Adrenal gland (tissue), 9 donors: ENCODE measurements at regions not wholly inside any gene's neighbourhood (a gene's known extent, or its start where the extent isn't known, plus 50 kb on each side); places are given as distances from the start of the nearest gene placed in this dataset.

Experiments used
- DNase-seq, 7 donors: peaks; one replicate each; pipeline ENCODE4 v3.0.0-alpha.2; 2019 to 2020
- H3K27ac ChIP-seq, 5 donors: fragments of 200-600 bp; sonication (generic) in 4 of 5; 1 replicate in 3 of 5; 2 replicates in 2 of 5; pipeline versions ENCODE4 v1.5.1 to v1.8.0; 2016 to 2020; ENCODE audit warnings: mild to moderate bottlenecking in 1 of 5
- H3K27me3 ChIP-seq: fragments of 200-600 bp; 2 replicates; pipeline ENCODE4 v1.8.0; 2021
- H3K36me3 ChIP-seq, 2 donors: fragments of 200-600 bp; replicated peaks in 1 of 2; 1 replicate in 1 of 2; 2 replicates in 1 of 2; pipeline versions ENCODE4 v1.5.1 to v1.8.0; 2018 to 2022
- H3K4me1 ChIP-seq, 2 donors: fragments of 200-600 bp; replicated peaks in 1 of 2; 1 replicate in 1 of 2; 2 replicates in 1 of 2; pipeline versions ENCODE4 v1.5.1 to v1.8.0; 2018 to 2021
- H3K4me3 ChIP-seq, 4 donors: fragments of 200-600 bp; sonication (generic) in 3 of 4; one replicate each; pipeline ENCODE4 v1.5.1; 2016 to 2018
- H3K9me3 ChIP-seq, 3 donors: fragments of 200-600 bp; sonication (generic) in 1 of 3; replicated peaks in 1 of 3; 1 replicate in 2 of 3; 2 replicates in 1 of 3; pipeline versions ENCODE4 v1.5.1 to v1.8.0; 2016 to 2021
- POLR2A ChIP-seq, 2 donors: fragments of 450-650 bp; IDR thresholded peaks; one replicate each; pipeline ENCODE4 v1.6.1; 2017; ENCODE audit warnings: antibody characterized with exemption in 2 of 2, mild to moderate bottlenecking in 2 of 2, moderate library complexity in 1 of 2
- WGBS, 4 donors: extraction: QIAGEN DNeasy Blood & Tissue Kit in 2 of 4; methylation state at CpG; one replicate each; pipeline versions ENCODE4 v1.1.5 to v1.1.7; 2013 to 2017; 5-methylcytosine and 5-hydroxymethylcytosine counted together
- intact Hi-C, 2 donors: fragments of 100-400 bp; cut with DNase I; formaldehyde crosslinking; loops; one replicate each; pipeline versions ENCODE4 v1.14.1 to v1.15.0; 2022 to 2023
- TF ChIP-seq, protein P1 (sequence below), 6 experiments: fragments of 450-650 bp in 4 of 6; fragments of 200-600 bp in 2 of 6; sonication (generic) in 1 of 6; IDR thresholded peaks; 1 replicate in 5 of 6; 2 replicates in 1 of 6; pipeline versions ENCODE4 v1.5.1 to v1.8.0; 2016 to 2021; ENCODE audit warnings: antibody characterized with exemption in 6 of 6, mild to moderate bottlenecking in 2 of 6, moderate library complexity in 1 of 6
- donor health status: healthy with polysubstance abuse.
- donor health status: Bipolar disorder and iron deficiency.
- donor health status: DM: yes; HTN: yes; CAD: no.
- donor health status: DM: no; HTN: no; CAD: no.
- donor health status: DM: no; HTN: no; CAD: no.

DNA sequence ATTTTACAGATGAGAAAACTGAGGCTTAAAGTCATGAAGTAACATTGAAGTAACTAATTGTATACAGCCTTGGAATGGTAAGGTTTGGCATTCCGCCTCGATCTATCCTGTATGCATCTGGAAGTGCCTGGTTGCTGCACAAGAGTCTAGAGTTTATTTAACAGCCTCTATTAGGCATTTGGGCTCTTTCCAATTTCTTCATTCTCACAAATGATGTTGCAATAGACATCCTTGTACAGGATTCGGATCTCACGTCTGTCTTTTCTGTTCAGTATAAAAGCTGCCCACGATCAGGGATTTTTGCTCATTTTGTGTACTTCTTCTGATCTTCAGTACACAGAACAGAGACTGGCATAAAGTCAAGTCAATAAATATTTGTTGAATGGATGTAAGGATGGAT lies 100.5 kb downstream of the AIPL1 start:
- no peaks in the 10 kb centered on the region for H3K36me3 ChIP-seq
- H3K4me1 ChIP-seq: no peaks in the 10 kb centered on the region
- 65 to 71% (median 66%) methylated on average over 5 of the region's 5 CpGs for WGBS, 4 donors
- H3K27ac ChIP-seq: no peak overlapping the region
- no peaks in the 10 kb centered on the region for H3K27me3 ChIP-seq
- no peaks in the 10 kb centered on the region for H3K9me3 ChIP-seq
- DNase-seq: no peak
- no peak for TF ChIP-seq POLR2A (IDR thresholded peaks at IDR 0.05)
- intact Hi-C loops: no loop called here
- H3K4me3 ChIP-seq: no peak overlapping the region

DNA sequence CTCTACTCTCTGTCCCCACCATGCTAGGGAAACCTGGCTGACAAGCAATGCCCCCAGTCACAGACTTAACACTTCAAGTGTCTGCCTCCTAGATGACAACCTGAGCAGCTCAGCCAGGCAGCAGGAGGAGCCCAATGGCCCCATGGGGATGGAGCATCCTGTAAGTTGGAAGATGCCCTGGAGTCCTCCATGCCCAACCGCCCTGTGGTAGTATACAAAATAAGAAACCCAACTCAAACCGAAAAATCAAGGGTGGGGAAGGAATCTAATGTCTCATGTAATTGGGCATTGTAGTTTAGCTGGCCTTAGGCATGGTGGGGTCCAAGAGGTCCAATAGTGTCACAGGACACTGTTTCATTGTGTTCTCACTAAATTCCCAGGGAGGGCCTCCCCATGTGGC lies 104.0 kb downstream of the AIPL1 start:
- H3K4me3 ChIP-seq: no peak overlapping the region
- H3K9me3 ChIP-seq: no peaks in the 10 kb centered on the region
- no peak for TF ChIP-seq POLR2A (IDR thresholded peaks at IDR 0.05)
- TF ChIP-seq, protein P1, sequence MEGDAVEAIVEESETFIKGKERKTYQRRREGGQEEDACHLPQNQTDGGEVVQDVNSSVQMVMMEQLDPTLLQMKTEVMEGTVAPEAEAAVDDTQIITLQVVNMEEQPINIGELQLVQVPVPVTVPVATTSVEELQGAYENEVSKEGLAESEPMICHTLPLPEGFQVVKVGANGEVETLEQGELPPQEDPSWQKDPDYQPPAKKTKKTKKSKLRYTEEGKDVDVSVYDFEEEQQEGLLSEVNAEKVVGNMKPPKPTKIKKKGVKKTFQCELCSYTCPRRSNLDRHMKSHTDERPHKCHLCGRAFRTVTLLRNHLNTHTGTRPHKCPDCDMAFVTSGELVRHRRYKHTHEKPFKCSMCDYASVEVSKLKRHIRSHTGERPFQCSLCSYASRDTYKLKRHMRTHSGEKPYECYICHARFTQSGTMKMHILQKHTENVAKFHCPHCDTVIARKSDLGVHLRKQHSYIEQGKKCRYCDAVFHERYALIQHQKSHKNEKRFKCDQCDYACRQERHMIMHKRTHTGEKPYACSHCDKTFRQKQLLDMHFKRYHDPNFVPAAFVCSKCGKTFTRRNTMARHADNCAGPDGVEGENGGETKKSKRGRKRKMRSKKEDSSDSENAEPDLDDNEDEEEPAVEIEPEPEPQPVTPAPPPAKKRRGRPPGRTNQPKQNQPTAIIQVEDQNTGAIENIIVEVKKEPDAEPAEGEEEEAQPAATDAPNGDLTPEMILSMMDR (IDR thresholded peaks at IDR 0.05): no peak
- no peak for DNase-seq
- intact Hi-C loops: no loop called here
- no peaks in the 10 kb centered on the region for H3K36me3 ChIP-seq
- H3K27ac ChIP-seq: no peak overlapping the region
- H3K4me1 ChIP-seq: no peaks in the 10 kb centered on the region
- WGBS, 4 donors: 68 to 89% (median 82%) methylated on average over 2 of the region's 2 CpGs
- no peaks in the 10 kb centered on the region for H3K27me3 ChIP-seq

DNA sequence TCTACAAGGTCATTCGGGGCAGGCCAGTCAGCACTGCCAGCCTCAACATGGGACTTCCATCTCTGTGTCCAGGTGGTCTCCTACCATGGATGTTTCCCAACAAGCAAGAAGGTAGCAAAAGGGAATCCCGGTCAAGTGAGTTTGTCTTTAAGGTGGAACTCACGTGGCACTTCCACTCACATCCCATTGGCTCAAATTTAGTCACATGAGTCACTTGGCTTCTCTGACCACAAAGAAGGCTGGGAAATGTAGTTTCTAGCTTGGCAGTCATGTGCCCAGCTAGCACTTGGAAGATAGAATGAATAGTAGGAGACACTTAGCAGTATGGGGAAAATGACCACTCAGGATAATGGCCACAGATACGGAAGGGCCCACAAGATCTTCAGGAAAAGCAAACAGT lies 106.6 kb downstream of the AIPL1 start:
- intact Hi-C loops: no loop called here
- Histone ChIP-seq H3K4me3 (no peak overlapping the region), H3K36me3 (no peaks in the 10 kb centered on the region), H3K9me3 (no peaks in the 10 kb centered on the region), H3K27me3 (no peaks in the 10 kb centered on the region), H3K4me1 (no peaks in the 10 kb centered on the region), H3K27ac (peak overlapping the region in 1 of 5 donors; percentile 66)
- no peak for DNase-seq
- WGBS, 4 donors: 54 to 76% (median 71%) methylated on average over 4 of the region's 4 CpGs
- TF ChIP-seq, protein P1 (IDR thresholded peaks at IDR 0.05): no peak
- no peak for TF ChIP-seq POLR2A (IDR thresholded peaks at IDR 0.05)

DNA sequence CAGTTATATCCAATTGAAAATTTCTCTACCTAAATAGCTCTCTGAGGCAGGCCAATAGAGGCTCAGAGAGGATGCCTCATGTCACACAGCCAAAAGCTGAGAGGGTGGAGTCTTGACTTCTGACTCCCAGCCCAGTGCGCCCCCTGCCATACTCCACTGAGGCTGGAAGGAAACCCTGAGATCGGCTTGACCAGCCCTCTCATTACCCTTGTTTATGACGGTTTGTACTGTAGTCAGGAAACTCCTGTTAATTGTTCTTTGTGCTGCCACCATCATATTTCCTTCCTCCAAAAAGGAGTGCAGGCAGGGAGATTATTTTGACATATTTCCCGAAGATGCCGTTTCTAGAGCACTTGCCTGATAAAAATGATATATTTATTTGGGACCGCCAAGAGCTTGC lies 107.9 kb downstream of the AIPL1 start:
- no peaks in the 10 kb centered on the region for H3K27me3 ChIP-seq
- H3K4me1 ChIP-seq: no peaks in the 10 kb centered on the region
- TF ChIP-seq, protein P1 (IDR thresholded peaks at IDR 0.05): no peak
- TF ChIP-seq POLR2A (IDR thresholded peaks at IDR 0.05): no peak
- H3K27ac ChIP-seq: no peak overlapping the region
- WGBS, 4 donors: 9 to 18% (median 12%) methylated on average over 6 of the region's 6 CpGs
- no peaks in the 10 kb centered on the region for H3K36me3 ChIP-seq
- DNase-seq: peak in 6 of 7 donors; percentile 18 to 71 (median 36)
- H3K9me3 ChIP-seq: no peaks in the 10 kb centered on the region
- H3K4me3 ChIP-seq: no peak overlapping the region
- intact Hi-C loops: no loop called here

DNA sequence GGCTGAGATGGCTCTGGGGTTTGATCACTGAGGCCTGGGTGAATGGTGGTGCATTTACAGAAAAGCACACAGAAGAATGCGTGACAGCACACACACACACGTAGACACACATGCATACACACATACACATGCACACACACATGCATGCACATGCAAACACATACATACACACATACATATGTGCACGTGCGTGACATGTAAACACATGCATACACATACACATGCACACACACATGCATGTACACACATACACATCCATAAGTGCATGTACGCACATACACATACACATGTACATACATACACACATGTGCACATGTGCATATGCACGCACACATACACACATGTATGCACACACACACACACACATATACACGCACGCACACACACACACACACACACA lies 108.4 kb downstream of the AIPL1 start:
- H3K4me3 ChIP-seq: no peak overlapping the region
- TF ChIP-seq, protein P1 (IDR thresholded peaks at IDR 0.05): no peak
- TF ChIP-seq POLR2A (IDR thresholded peaks at IDR 0.05): no peak
- DNase-seq: no peak
- 57 to 81% (median 63%) methylated on average over 8 of the region's 8 CpGs for WGBS, 4 donors
- no peaks in the 10 kb centered on the region for H3K36me3 ChIP-seq
- H3K27me3 ChIP-seq: peaks cover 1% of the 10 kb centered on the region
- peak overlapping the region in 1 of 5 donors; percentile 71 for H3K27ac ChIP-seq
- intact Hi-C loops: no loop called here
- no peaks in the 10 kb centered on the region for H3K4me1 ChIP-seq
- H3K9me3 ChIP-seq: no peaks in the 10 kb centered on the region
